Spleen (tissue), 11 donors: ENCODE measurements at regions not wholly inside any gene's neighbourhood (a gene's known extent, or its start where the extent isn't known, plus 50 kb on each side); places are given as distances from the start of the nearest gene placed in this dataset.

ENCODE experiments used
- DNase-seq: peaks from one replicate; pipeline ENCODE4 v3.0.0-alpha.2; 2020
- H3K27ac ChIP-seq, 8 donors: fragments of 200-600 bp; sonication (generic) in 7 of 8; 1 replicate in 4 of 8; 2 replicates in 4 of 8; pipeline versions ENCODE4 v1.5.0 to v1.8.0; 2016 to 2021; ENCODE audit warnings: inconsistent platforms in 4 of 8, mild to moderate bottlenecking in 4 of 8, moderate library complexity in 1 of 8
- H3K27me3 ChIP-seq, 7 donors: fragments of 200-600 bp; sonication (generic) in 6 of 7; replicated peaks in 1 of 7; 1 replicate in 4 of 7; 2 replicates in 3 of 7; pipeline versions ENCODE4 v1.5.0 to v1.8.0; 2016 to 2021; ENCODE audit warnings: inconsistent platforms in 3 of 7, mild to moderate bottlenecking in 1 of 7
- H3K36me3 ChIP-seq, 6 donors: fragments of 200-600 bp; sonication (generic) in 5 of 6; 1 replicate in 4 of 6; 2 replicates in 2 of 6; pipeline versions ENCODE4 v1.5.0 to v1.8.0; 2016 to 2021; ENCODE audit warnings: inconsistent platforms in 2 of 6
- H3K4me1 ChIP-seq, 6 donors: fragments of 200-600 bp; sonication (generic) in 5 of 6; 1 replicate in 3 of 6; 2 replicates in 3 of 6; pipeline versions ENCODE4 v1.5.0 to v1.8.0; 2016 to 2021; ENCODE audit warnings: inconsistent platforms in 3 of 6
- H3K4me3 ChIP-seq, 8 donors: fragments of 200-600 bp; sonication (generic) in 7 of 8; 1 replicate in 4 of 8; 2 replicates in 4 of 8; pipeline versions ENCODE4 v1.5.0 to v1.8.0; 2016 to 2021; ENCODE audit warnings: inconsistent platforms in 4 of 8, mild to moderate bottlenecking in 4 of 8, moderate library complexity in 2 of 8
- H3K9me3 ChIP-seq, 8 donors: fragments of 200-600 bp; sonication (generic) in 7 of 8; 1 replicate in 4 of 8; 2 replicates in 4 of 8; pipeline versions ENCODE4 v1.5.0 to v1.8.0; 2016 to 2021; ENCODE audit warnings: inconsistent platforms in 4 of 8
- CTCF ChIP-seq, 11 experiments: fragments of 200-600 bp in 7 of 11; fragments of 450-650 bp in 4 of 11; sonication (generic) in 4 of 11; IDR thresholded peaks in 8 of 11; conservative IDR thresholded peaks in 3 of 11; 1 replicate in 7 of 11; 2 replicates in 4 of 11; pipeline versions ENCODE4 v1.4.0 to v1.8.0; 2016 to 2021; ENCODE audit warnings: antibody characterized with exemption in 11 of 11, inconsistent platforms in 4 of 11, mild to moderate bottlenecking in 1 of 11
- POLR2A ChIP-seq, 3 donors: fragments of 450-650 bp; IDR thresholded peaks; one replicate each; pipeline ENCODE4 v1.5.1; 2017; ENCODE audit warnings: antibody characterized with exemption in 3 of 3, mild to moderate bottlenecking in 1 of 3
- POLR2AphosphoS5 ChIP-seq, 3 donors: sonication (generic); formaldehyde crosslinking; IDR thresholded peaks; one replicate each; pipeline ENCODE4 v1.5.1; 2017; ENCODE audit warnings: antibody characterized with exemption in 3 of 3
- WGBS, 5 donors: extraction: QIAGEN DNeasy Blood & Tissue Kit in 3 of 5; methylation state at CpG; one replicate each; pipeline versions ENCODE4 v1.1.5 to v1.1.7; 2013 to 2018; 5-methylcytosine and 5-hydroxymethylcytosine counted together
- intact Hi-C: fragments of 100-400 bp; cut with DNase I; formaldehyde crosslinking; loops from one replicate; pipeline ENCODE4 v1.15.0; 2023; ENCODE audit warnings: low total_unique reads
- donor health status: healthy with polysubstance abuse.
- donor health status: DM: no; HTN: no; CAD: no; lungs with moderate emphysema.
- donor health status: DM: no; HTN: no; CAD: no.
- donor health status: Bipolar disorder and iron deficiency.
- donor health status: healthy.
- donor health status: DM: no; HTN: no; CAD: no.
- donor health status: DM: yes; HTN: yes; CAD: no.

- TF ChIP-seq POLR2AphosphoS5 (IDR thresholded peaks at IDR 0.05) (no peak), CTCF (IDR thresholded peaks at IDR 0.05 in 8 of 11, conservative IDR thresholded peaks at IDR 0.05 in 3 of 11) (peak in 3 of 11 experiments; percentile 14 to 20 (median 19))
Measured at GRCh38 chr3:30269751-30270445, 336.5 kb upstream of the TGFBR2 start.

DNA sequence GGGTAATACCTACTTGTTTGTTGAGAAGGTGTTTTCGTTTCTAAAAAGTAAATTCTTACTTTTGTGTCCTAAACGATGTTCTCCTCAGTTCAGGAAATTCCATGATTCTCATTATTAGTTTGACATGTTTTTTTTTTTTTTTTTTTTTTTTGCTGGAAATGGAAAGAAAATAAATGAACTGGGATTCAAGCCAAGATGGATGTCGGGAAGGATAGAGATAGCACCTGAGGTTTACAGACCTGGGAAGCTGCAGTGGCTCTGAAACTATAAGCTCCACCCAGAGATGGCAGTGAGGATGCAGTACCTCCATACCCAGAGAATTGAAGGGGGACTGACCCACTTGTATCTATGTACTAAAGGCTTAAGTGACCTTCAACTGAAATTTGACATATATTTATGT lies 334.6 kb upstream of the TGFBR2 start:
- TF ChIP-seq POLR2AphosphoS5 (IDR thresholded peaks at IDR 0.05) (no peak), POLR2A (IDR thresholded peaks at IDR 0.05) (no peak), CTCF (IDR thresholded peaks at IDR 0.05 in 8 of 11, conservative IDR thresholded peaks at IDR 0.05 in 3 of 11) (no peak)
- Histone ChIP-seq H3K4me3 (no peak overlapping the region), H3K27me3 (no peaks in the 10 kb centered on the region), H3K27ac (no peak overlapping the region), H3K4me1 (peaks cover 0 to 13% (median 6%) of the 10 kb centered on the region in 6 donors), H3K9me3 (peaks cover 0 to 3% (median 0%) of the 10 kb centered on the region in 8 donors), H3K36me3 (no peaks in the 10 kb centered on the region)
- no peak for DNase-seq
- intact Hi-C loops = no loop called here
- 60 to 80% (median 67%) methylated on average over 3 of the region's 3 CpGs for WGBS, 5 donors

More at GRCh38 chr3:30269751-30270445, 336.5 kb upstream of the TGFBR2 start:
- intact Hi-C loops = no loop called here
- Histone ChIP-seq H3K9me3 (peaks cover 0 to 10% (median 2%) of the 10 kb centered on the region in 8 donors), H3K27ac (peak overlapping the region in 4 of 8 donors; percentile 3 to 37 (median 20)), H3K4me3 (peak overlapping the region in 1 of 8 donors; percentile 49), H3K36me3 (no peaks in the 10 kb centered on the region), H3K27me3 (no peaks in the 10 kb centered on the region), H3K4me1 (peaks cover 0 to 13% (median 6%) of the 10 kb centered on the region in 6 donors)
- DNase-seq = peak; percentile 74
- WGBS, 5 donors = 62 to 71% (median 66%) methylated on average over 10 of the region's 10 CpGs

DNA sequence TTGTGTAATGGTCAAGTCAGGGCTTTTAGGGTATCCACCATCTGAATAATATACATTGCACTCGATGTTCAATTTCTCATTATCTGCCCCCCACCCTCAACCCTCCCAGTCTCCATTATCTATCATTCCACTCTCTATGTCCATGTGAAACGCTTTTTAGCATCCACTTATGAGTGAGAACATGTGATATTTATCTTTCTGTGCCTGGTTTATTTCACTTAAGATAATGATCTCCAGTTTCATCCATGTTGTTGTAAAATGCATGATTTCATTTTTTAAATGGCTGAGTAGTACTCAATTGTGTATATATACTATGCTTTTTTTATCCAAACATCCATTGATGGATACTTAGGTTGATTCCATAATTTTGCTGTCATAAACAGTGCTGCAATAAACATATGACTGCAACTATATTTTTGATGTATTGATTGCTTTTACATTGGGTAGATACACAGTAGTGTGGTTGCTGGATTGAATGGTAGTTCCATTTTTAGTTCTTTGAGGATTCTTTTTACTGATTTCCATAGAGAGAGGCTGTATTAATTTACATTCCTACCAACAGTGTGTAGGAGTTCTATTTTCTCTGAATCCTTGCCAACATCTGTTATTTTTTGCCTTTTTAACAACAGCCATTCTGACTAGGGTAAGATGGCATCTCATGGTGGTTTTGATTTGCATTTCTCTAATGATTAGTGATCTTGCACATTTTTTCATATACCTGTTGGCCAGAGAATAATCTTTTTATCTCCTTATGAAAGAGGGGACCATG lies 332.9 kb upstream of the TGFBR2 start:
- TF ChIP-seq POLR2A (IDR thresholded peaks at IDR 0.05) (no peak), CTCF (IDR thresholded peaks at IDR 0.05 in 8 of 11, conservative IDR thresholded peaks at IDR 0.05 in 3 of 11) (no peak), POLR2AphosphoS5 (IDR thresholded peaks at IDR 0.05) (no peak)
- Histone ChIP-seq H3K27me3 (no peaks in the 10 kb centered on the region), H3K9me3 (peaks cover 0 to 18% (median 10%) of the 10 kb centered on the region in 8 donors), H3K4me1 (peaks cover 0 to 13% (median 6%) of the 10 kb centered on the region in 6 donors), H3K4me3 (no peak overlapping the region), H3K27ac (no peak overlapping the region), H3K36me3 (no peaks in the 10 kb centered on the region)
- 57 to 90% (median 88%) methylated on average over 2 of the region's 2 CpGs for WGBS, 5 donors
- intact Hi-C loops = no loop called here
- no peak for DNase-seq

- Histone ChIP-seq H3K27me3 (no peaks in the 10 kb centered on the region), H3K4me3 (no peak overlapping the region), H3K36me3 (no peaks in the 10 kb centered on the region), H3K4me1 (no peaks in the 10 kb centered on the region), H3K27ac (no peak overlapping the region), H3K9me3 (peaks cover 0 to 28% (median 10%) of the 10 kb centered on the region in 8 donors)
- DNase-seq = no peak
- TF ChIP-seq CTCF (IDR thresholded peaks at IDR 0.05 in 8 of 11, conservative IDR thresholded peaks at IDR 0.05 in 3 of 11) (no peak), POLR2A (IDR thresholded peaks at IDR 0.05) (no peak), POLR2AphosphoS5 (IDR thresholded peaks at IDR 0.05) (no peak)
- intact Hi-C loops = no loop called here
Measured at GRCh38 chr3:30277494-30277893, 328.9 kb upstream of the TGFBR2 start.
